B cell (primary cell): ENCODE measurements at regions not wholly inside any gene's neighbourhood (a gene's known extent, or its start where the extent isn't known, plus 50 kb on each side); places are given as distances from the start of the nearest gene placed in this dataset.

ENCODE experiments used
- ATAC-seq: fragments of 200-7000 bp; cut with Tn5 transposase; one replicate; pipeline ENCODE4 v1.10.0; 2021; ENCODE audit warnings: low read depth, mild to moderate bottlenecking, moderate number of reproducible peaks, moderate library complexity
- CTCF ChIA-PET: fragments of 350-600 bp; sonication (Branson Sonifier 250); formaldehyde crosslinking; loops from one replicate; lab custom pipeline; 2021; ENCODE audit warnings: antibody characterized with exemption, inconsistent platforms; lab: Charles Lee
- POLR2A ChIA-PET: fragments of 350-600 bp; sonication (Branson Sonifier 250); formaldehyde crosslinking; loops from one replicate; lab custom pipeline; 2021; ENCODE audit warnings: antibody characterized with exemption; lab: Charles Lee
- DNase-seq: peaks from one replicate; pipeline ENCODE4 v3.0.0; 2013
- H2AFZ ChIP-seq: 2 replicates; pipeline ENCODE4 v1.6.1; 2012; ENCODE audit warnings: mild to moderate bottlenecking, low read depth, low read length; ENCODE audit not compliant: insufficient read depth, poor library complexity, severe bottlenecking
- H3K27ac ChIP-seq, 2 donors: 1 replicate in 1 of 2; 2 replicates in 1 of 2; pipeline ENCODE4 v1.5.1; 2012 to 2013; ENCODE audit warnings: low read length in 2 of 2, mild to moderate bottlenecking in 2 of 2, moderate library complexity in 1 of 2
- H3K27me3 ChIP-seq, 4 experiments: fragments of 200-600 bp in 1 of 4; sonication (generic) in 1 of 4; replicated peaks in 1 of 4; 1 replicate in 2 of 4; 2 replicates in 2 of 4; pipeline versions ENCODE4 v1.6.1 to v1.7.0; 2013 to 2016; ENCODE audit warnings: low read length in 3 of 4, mild to moderate bottlenecking in 2 of 4, mixed read lengths in 1 of 4, moderate library complexity in 1 of 4; ENCODE audit not compliant: insufficient read depth in 4 of 4, control insufficient read depth in 3 of 4; ENCODE audit errors: control extremely low read depth in 1 of 4
- H3K36me3 ChIP-seq, 2 experiments: replicated peaks in 1 of 2; 1 replicate in 1 of 2; 2 replicates in 1 of 2; pipeline versions ENCODE4 v1.6.1 to v1.7.1; 2013; ENCODE audit warnings: low read length in 1 of 2; ENCODE audit not compliant: insufficient read depth in 2 of 2, control insufficient read depth in 1 of 2; ENCODE audit errors: control extremely low read depth in 1 of 2, extremely low read depth in 1 of 2
- H3K4me1 ChIP-seq, 2 donors: fragments of 200-600 bp in 1 of 2; sonication (generic) in 1 of 2; 1 replicate in 1 of 2; 2 replicates in 1 of 2; pipeline versions ENCODE4 v1.5.1 to v1.6.1; 2013 to 2017; ENCODE audit warnings: low read length in 2 of 2; ENCODE audit not compliant: control insufficient read depth in 2 of 2, insufficient read depth in 2 of 2
- H3K4me2 ChIP-seq: replicated peaks from 2 replicates; pipeline ENCODE3; 2012; ENCODE audit warnings: mild to moderate bottlenecking, low read depth, low read length; ENCODE audit not compliant: poor library complexity, severe bottlenecking
- H3K4me3 ChIP-seq, 5 experiments: fragments of 200-600 bp in 1 of 5; sonication (generic) in 1 of 5; 1 replicate in 3 of 5; 2 replicates in 2 of 5; pipeline versions ENCODE4 v1.5.1 to v1.7.0; 2011 to 2016; ENCODE audit warnings: low read length in 4 of 5, mild to moderate bottlenecking in 4 of 5, low read depth in 2 of 5, control low read depth in 1 of 5, moderate library complexity in 1 of 5; ENCODE audit not compliant: insufficient read depth in 1 of 5; ENCODE audit errors: control extremely low read depth in 1 of 5, extremely low read depth in 1 of 5
- H3K79me2 ChIP-seq: fragments of 200-600 bp; sonication (generic); one replicate; pipeline ENCODE4 v1.6.0; 2016; ENCODE audit warnings: low read length; ENCODE audit not compliant: control insufficient read depth, insufficient read depth
- H3K9ac ChIP-seq: fragments of 200-600 bp; sonication (generic); 2 replicates; pipeline ENCODE4 v1.6.1; 2017; ENCODE audit warnings: mild to moderate bottlenecking, low read length, moderate library complexity
- H3K9me3 ChIP-seq, 3 donors: one replicate each; pipeline versions ENCODE4 v1.6.1 to v1.7.1; 2013; ENCODE audit warnings: low read length in 2 of 3; ENCODE audit not compliant: control insufficient read depth in 2 of 3, insufficient read depth in 1 of 3; ENCODE audit errors: control extremely low read depth in 1 of 3
- H4K20me1 ChIP-seq: 2 replicates; pipeline ENCODE4 v1.6.0; 2012; ENCODE audit warnings: mild to moderate bottlenecking, low read length; ENCODE audit not compliant: insufficient read depth, control insufficient read depth, poor library complexity, severe bottlenecking
- H3K27ac Mint-ChIP-seq: one replicate; pipeline ENCODE4 v1.8.0; 2021; ENCODE audit warnings: mixed read lengths
- H3K27me3 Mint-ChIP-seq: one replicate; pipeline ENCODE4 v1.8.0; 2021; ENCODE audit warnings: mixed read lengths
- H3K4me1 Mint-ChIP-seq: one replicate; pipeline ENCODE4 v1.8.0; 2021; ENCODE audit warnings: mixed read lengths
- H3K4me3 Mint-ChIP-seq: one replicate; pipeline ENCODE4 v1.8.0; 2021; ENCODE audit warnings: mixed read lengths
- H3K9me3 Mint-ChIP-seq: one replicate; pipeline ENCODE4 v1.8.0; 2022; ENCODE audit warnings: mixed read lengths; ENCODE audit not compliant: insufficient read depth
- EZH2 ChIP-seq: IDR thresholded peaks from 2 replicates; pipeline ENCODE4 v1.6.1; 2012; ENCODE audit warnings: borderline replicate concordance, low read depth, mild to moderate bottlenecking, moderate library complexity, low read length; ENCODE audit not compliant: insufficient read depth, poor library complexity, severe bottlenecking
- WGBS: methylation state at CpG from one replicate; pipeline ENCODE4 v1.1.5; 2013; ENCODE audit warnings: missing lambda C conversion rate; ENCODE audit not compliant: insufficient coverage; 5-methylcytosine and 5-hydroxymethylcytosine counted together
- intact Hi-C: fragments of 100-400 bp; cut with micrococcal nuclease; formaldehyde crosslinking; loops from one replicate; pipeline ENCODE4 v1.10.0; 2022
- TF ChIP-seq, protein P1 (sequence below): fragments of 200-600 bp; IDR thresholded peaks from one replicate; pipeline ENCODE4 v1.8.0; 2022; ENCODE audit warnings: antibody characterized with exemption, mild to moderate bottlenecking

- Histone ChIP-seq H3K27ac (no peak overlapping the region), H4K20me1 (no peaks in the 10 kb centered on the region), H3K4me1 (no peaks in the 10 kb centered on the region), H3K36me3 (no peaks in the 10 kb centered on the region), H3K4me3 (no peak overlapping the region), H3K9ac (no peak overlapping the region), H3K4me2 (no peak overlapping the region), H3K9me3 (peaks cover 0 to 6% (median 0%) of the 10 kb centered on the region in 3 donors), H3K27me3 (no peaks in the 10 kb centered on the region), H3K79me2 (no peaks in the 10 kb centered on the region), H2AFZ (no peak overlapping the region)
- no peak for ATAC-seq
- no peak overlapping the region for H3K27ac Mint-ChIP-seq
- CTCF ChIA-PET, result no interaction called here
- no peaks in the 10 kb centered on the region for H3K4me1 Mint-ChIP-seq
- H3K9me3 Mint-ChIP-seq, result peaks cover 4% of the 10 kb centered on the region
- no peak overlapping the region for H3K4me3 Mint-ChIP-seq
- WGBS, result no CpG with 5 or more reads among the region's 2 CpGs
- H3K27me3 Mint-ChIP-seq, result no peaks in the 10 kb centered on the region
- TF ChIP-seq, protein P1, sequence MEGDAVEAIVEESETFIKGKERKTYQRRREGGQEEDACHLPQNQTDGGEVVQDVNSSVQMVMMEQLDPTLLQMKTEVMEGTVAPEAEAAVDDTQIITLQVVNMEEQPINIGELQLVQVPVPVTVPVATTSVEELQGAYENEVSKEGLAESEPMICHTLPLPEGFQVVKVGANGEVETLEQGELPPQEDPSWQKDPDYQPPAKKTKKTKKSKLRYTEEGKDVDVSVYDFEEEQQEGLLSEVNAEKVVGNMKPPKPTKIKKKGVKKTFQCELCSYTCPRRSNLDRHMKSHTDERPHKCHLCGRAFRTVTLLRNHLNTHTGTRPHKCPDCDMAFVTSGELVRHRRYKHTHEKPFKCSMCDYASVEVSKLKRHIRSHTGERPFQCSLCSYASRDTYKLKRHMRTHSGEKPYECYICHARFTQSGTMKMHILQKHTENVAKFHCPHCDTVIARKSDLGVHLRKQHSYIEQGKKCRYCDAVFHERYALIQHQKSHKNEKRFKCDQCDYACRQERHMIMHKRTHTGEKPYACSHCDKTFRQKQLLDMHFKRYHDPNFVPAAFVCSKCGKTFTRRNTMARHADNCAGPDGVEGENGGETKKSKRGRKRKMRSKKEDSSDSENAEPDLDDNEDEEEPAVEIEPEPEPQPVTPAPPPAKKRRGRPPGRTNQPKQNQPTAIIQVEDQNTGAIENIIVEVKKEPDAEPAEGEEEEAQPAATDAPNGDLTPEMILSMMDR, result no peak
- TF ChIP-seq EZH2, result no peak
- intact Hi-C loops, result no loop called here
- POLR2A ChIA-PET, result no interaction called here
- DNase-seq, result no peak
Observed at GRCh38 chr11:26846227-26846626, 124.4 kb upstream of the SLC5A12 start.

DNA sequence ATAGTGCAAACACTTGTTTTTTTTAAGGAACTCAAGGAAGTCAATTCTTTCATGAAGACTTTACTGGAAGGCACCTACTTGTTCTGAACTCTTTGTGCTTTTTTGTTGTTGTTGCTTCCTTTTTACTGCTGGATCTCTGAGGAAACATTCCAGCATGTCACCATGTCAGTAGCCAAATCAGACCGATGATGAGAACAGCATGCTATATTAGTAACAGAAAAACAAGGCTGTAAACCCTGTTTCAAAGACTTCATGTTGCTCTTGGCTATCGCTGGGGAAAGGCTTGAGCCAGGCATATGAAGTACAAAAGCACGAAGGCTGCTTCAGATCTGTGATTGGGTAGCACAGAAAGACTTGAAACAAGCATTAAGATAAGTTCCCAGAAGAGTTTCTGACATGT lies 125.6 kb upstream of the SLC5A12 start:
- H2AFZ ChIP-seq, result no peak overlapping the region
- no peak overlapping the region for H3K4me3 ChIP-seq
- peaks cover 6% of the 10 kb centered on the region for H3K9me3 Mint-ChIP-seq
- no peak overlapping the region for H3K27ac Mint-ChIP-seq
- no peaks in the 10 kb centered on the region for H3K27me3 Mint-ChIP-seq
- no peaks in the 10 kb centered on the region for H3K36me3 ChIP-seq
- 83% methylated on average over 2 of the region's 3 CpGs for WGBS
- H3K4me1 ChIP-seq, result no peaks in the 10 kb centered on the region
- H3K9ac ChIP-seq, result no peak overlapping the region
- intact Hi-C loops, result no loop called here
- H3K27ac ChIP-seq, result no peak overlapping the region
- DNase-seq, result no peak
- H4K20me1 ChIP-seq, result no peaks in the 10 kb centered on the region
- no peak for TF ChIP-seq EZH2
- TF ChIP-seq, protein P1, result no peak
- ATAC-seq, result no peak
- no peaks in the 10 kb centered on the region for H3K27me3 ChIP-seq
- no peaks in the 10 kb centered on the region for H3K79me2 ChIP-seq
- H3K9me3 ChIP-seq, result peaks cover 0 to 6% (median 0%) of the 10 kb centered on the region in 3 donors
- ChIA-PET POLR2A (no interaction called here), CTCF (no interaction called here)
- no peak overlapping the region for H3K4me3 Mint-ChIP-seq
- H3K4me2 ChIP-seq, result no peak overlapping the region
- H3K4me1 Mint-ChIP-seq, result no peaks in the 10 kb centered on the region
